A673 (cell line): ENCODE measurements at regions not wholly inside any gene's neighbourhood (a gene's known extent, or its start where the extent isn't known, plus 50 kb on each side); places are given as distances from the start of the nearest gene placed in this dataset.

Source experiments
- BruUV-seq: library from RNA; stranded (reverse); fragments of 400-500 nt; replicated peaks from 2 replicates; lab custom pipeline; 2021; lab: Mats Ljungman, UMichigan
- CTCF ChIA-PET: fragments of 300-600 bp; sonication (Branson Sonifier 250); formaldehyde crosslinking; loops from one replicate; lab custom pipeline; 2022; ENCODE audit warnings: antibody characterized with exemption; lab: Charles Lee
- POLR2A ChIA-PET: fragments of 300-600 bp; sonication (Branson Sonifier 250); formaldehyde crosslinking; loops from one replicate; lab custom pipeline; 2022; ENCODE audit warnings: antibody characterized with exemption; ENCODE audit not compliant: low non-redundant PET; lab: Charles Lee
- DNase-seq: peaks from one replicate; pipeline ENCODE4 v3.0.0-alpha.2; 2015; ENCODE audit warnings: low spot score
- H3K27ac ChIP-seq: fragments of 200-600 bp; sonication (generic); 2 replicates; pipeline ENCODE4 v1.5.1; 2016; ENCODE audit warnings: mixed run types, low read depth, mild to moderate bottlenecking, mixed read lengths, antibody characterized with exemption, low read length; ENCODE audit not compliant: poor library complexity, severe bottlenecking
- H3K27me3 ChIP-seq: fragments of 200-600 bp; sonication (generic); replicated peaks from 2 replicates; pipeline ENCODE4 v1.6.1; 2017; ENCODE audit warnings: mixed run types, low read depth, mild to moderate bottlenecking, mixed read lengths, antibody characterized with exemption, low read length; ENCODE audit not compliant: insufficient read depth, poor library complexity
- H3K36me3 ChIP-seq: fragments of 200-600 bp; sonication (generic); 2 replicates; pipeline ENCODE4 v1.6.1; 2016; ENCODE audit warnings: mixed run types, mild to moderate bottlenecking, mixed read lengths, antibody characterized with exemption, low read length; ENCODE audit not compliant: insufficient read depth, poor library complexity, severe bottlenecking
- H3K4me1 ChIP-seq: fragments of 200-600 bp; sonication (generic); 2 replicates; pipeline ENCODE4 v1.6.1; 2017; ENCODE audit warnings: mixed run types, mild to moderate bottlenecking, mixed read lengths, antibody characterized with exemption, low read length; ENCODE audit not compliant: insufficient read depth, poor library complexity, severe bottlenecking
- H3K4me3 ChIP-seq: fragments of 200-600 bp; sonication (generic); 2 replicates; pipeline ENCODE4 v1.5.1; 2016; ENCODE audit warnings: low read depth, mixed run types, mild to moderate bottlenecking, mixed read lengths, low read length; ENCODE audit not compliant: poor library complexity, severe bottlenecking
- H3K9me3 ChIP-seq: fragments of 200-600 bp; sonication (generic); 2 replicates; pipeline ENCODE4 v1.6.1; 2016; ENCODE audit warnings: mixed run types, low read depth, mild to moderate bottlenecking, mixed read lengths, antibody characterized with exemption, low read length; ENCODE audit not compliant: poor library complexity, severe bottlenecking
- EZH2 ChIP-seq: fragments of 200-600 bp; sonication (generic); IDR thresholded peaks from 2 replicates; pipeline ENCODE4 v1.6.1; 2017; ENCODE audit warnings: borderline replicate concordance, low read depth, mild to moderate bottlenecking, mixed read lengths, antibody characterized with exemption, low read length; ENCODE audit not compliant: poor library complexity, severe bottlenecking
- intact Hi-C: fragments of 100-400 bp; cut with micrococcal nuclease; formaldehyde crosslinking; loops from one replicate; pipeline ENCODE4 v1.10.0; 2022; ENCODE audit not compliant: unreplicated experiment
- TF ChIP-seq, protein P1 (sequence below): fragments of 300-800, 200-600 bp; sonication (generic); conservative IDR thresholded peaks from 2 replicates; pipeline ENCODE4 v1.5.1; 2017; ENCODE audit warnings: low read depth, mild to moderate bottlenecking, antibody characterized with exemption, low read length, moderate library complexity, mixed read lengths

DNA sequence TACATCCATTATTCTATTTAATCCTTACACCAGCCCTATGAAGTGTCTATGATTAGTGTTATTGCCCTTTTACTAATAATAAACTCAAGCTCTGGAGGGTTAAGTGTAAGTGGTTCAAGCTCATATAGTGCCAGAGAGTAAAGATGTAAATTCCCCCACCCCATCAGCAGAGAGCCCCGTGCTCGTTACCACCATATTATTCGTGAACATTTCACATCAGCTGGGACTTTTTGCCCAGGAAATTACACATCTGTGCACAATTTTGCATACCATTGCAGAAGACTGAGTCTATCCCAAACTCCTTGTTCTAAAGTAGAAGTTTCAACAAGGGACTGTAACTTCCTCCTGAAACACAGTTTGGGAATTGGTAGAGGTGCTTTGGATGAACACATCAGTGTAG is 220.1 kb downstream of the BCAS1 start:
- BruUV-seq = no TSS peak
- ChIA-PET CTCF (no interaction called here), POLR2A (interaction anchor here (0.6 kb wide), 2 partner anchors 70 to 85 kb away, joined by 3 to 5 read pairs; no protein-coding TSS in a partner anchor)
- Histone ChIP-seq H3K4me1 (peaks cover 12% of the 10 kb centered on the region), H3K9me3 (no peaks in the 10 kb centered on the region), H3K27ac (no peak overlapping the region), H3K4me3 (no peak overlapping the region), H3K36me3 (no peaks in the 10 kb centered on the region), H3K27me3 (no peaks in the 10 kb centered on the region)
- no peak for DNase-seq
- intact Hi-C loops = no loop called here
- no peak for TF ChIP-seq EZH2
- TF ChIP-seq, protein P1, sequence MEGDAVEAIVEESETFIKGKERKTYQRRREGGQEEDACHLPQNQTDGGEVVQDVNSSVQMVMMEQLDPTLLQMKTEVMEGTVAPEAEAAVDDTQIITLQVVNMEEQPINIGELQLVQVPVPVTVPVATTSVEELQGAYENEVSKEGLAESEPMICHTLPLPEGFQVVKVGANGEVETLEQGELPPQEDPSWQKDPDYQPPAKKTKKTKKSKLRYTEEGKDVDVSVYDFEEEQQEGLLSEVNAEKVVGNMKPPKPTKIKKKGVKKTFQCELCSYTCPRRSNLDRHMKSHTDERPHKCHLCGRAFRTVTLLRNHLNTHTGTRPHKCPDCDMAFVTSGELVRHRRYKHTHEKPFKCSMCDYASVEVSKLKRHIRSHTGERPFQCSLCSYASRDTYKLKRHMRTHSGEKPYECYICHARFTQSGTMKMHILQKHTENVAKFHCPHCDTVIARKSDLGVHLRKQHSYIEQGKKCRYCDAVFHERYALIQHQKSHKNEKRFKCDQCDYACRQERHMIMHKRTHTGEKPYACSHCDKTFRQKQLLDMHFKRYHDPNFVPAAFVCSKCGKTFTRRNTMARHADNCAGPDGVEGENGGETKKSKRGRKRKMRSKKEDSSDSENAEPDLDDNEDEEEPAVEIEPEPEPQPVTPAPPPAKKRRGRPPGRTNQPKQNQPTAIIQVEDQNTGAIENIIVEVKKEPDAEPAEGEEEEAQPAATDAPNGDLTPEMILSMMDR = no peak

DNA sequence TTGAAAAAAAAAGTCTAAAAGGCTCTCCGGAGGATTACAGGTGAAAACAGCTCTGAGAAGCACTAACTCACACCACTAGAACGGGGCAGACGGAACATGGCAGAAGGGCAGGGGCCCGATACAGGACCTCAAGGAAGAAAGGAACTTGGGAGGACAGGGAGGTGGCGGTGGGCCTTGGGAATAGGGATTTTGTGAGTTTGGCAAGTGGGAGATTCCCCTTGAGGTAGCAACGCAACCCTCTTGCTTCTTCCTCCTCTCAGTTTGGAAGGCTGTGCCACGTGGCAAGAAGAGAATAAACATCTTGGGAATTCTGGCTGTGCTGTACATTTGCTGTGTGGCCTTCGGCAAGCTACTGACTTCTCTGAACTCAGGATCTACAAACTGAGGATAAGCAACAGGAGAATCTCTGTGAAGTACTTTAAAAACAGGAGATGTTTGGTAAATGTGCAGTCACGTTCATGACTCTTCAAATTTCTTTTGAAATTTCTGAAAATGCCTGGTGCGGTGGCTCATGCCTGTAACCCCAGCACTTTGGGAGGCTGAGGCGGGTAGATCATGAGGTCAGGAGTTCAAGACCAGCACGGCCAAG is 220.8 kb downstream of the BCAS1 start:
- POLR2A ChIA-PET = interaction anchor here (0.6 kb wide), 2 partner anchors 71 to 86 kb away, joined by 3 to 5 read pairs; no protein-coding TSS in a partner anchor
- no TSS peak for BruUV-seq
- CTCF ChIA-PET = no interaction called here
- Histone ChIP-seq H3K4me3 (no peak overlapping the region), H3K36me3 (no peaks in the 10 kb centered on the region), H3K4me1 (peaks cover 12% of the 10 kb centered on the region), H3K27me3 (no peaks in the 10 kb centered on the region), H3K9me3 (no peaks in the 10 kb centered on the region), H3K27ac (no peak overlapping the region)
- intact Hi-C loops = no loop called here
- no peak for DNase-seq
- TF ChIP-seq EZH2 = no peak
- TF ChIP-seq, protein P1 = no peak

DNA sequence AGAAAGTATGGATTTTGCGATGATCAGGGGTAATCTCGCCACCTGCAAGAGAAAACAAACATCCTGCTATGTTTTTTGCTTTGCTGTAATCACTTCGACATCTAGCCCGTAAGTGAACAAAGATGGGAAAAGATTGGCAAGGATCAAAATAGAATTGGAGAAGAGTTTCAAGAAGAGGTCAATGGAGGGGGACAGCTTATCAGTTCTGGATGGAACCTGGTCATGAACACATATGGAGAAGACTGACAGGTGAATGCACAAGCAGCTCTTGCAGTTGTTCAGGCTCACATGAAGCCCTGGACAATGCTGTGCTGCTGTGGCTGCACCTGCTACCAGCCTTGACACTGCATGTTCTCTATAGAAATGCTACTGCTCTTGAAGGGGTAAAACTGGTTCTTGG is 222.1 kb downstream of the BCAS1 start:
- Histone ChIP-seq H3K4me1 (peaks cover 12% of the 10 kb centered on the region), H3K27me3 (no peaks in the 10 kb centered on the region), H3K4me3 (no peak overlapping the region), H3K36me3 (no peaks in the 10 kb centered on the region), H3K27ac (no peak overlapping the region), H3K9me3 (no peaks in the 10 kb centered on the region)
- POLR2A ChIA-PET = no interaction called here
- BruUV-seq = no TSS peak
- TF ChIP-seq, protein P1 = no peak
- no peak for TF ChIP-seq EZH2
- DNase-seq = no peak
- CTCF ChIA-PET = no interaction called here
- intact Hi-C loops = no loop called here
